ENCODE measurements at regions not wholly inside any gene's neighbourhood (a gene's known extent, or its start where the extent isn't known, plus 50 kb on each side); places are given as distances from the start of the nearest gene placed in this dataset.

- TF ChIP-seq DZIP1 (CRISPR knock-in tag; IDR thresholded peaks at IDR 0.05) (no peak), ZBTB44 (CRISPR knock-in tag; IDR thresholded peaks at IDR 0.05) (no peak; the same call in 1 of the 2 replicates), FOXP4 (CRISPR knock-in tag; IDR thresholded peaks at IDR 0.05) (peak; percentile 99), SIN3B (IDR thresholded peaks at IDR 0.05; ENCODE audit: low read length) (no peak), ZSCAN5A (CRISPR knock-in tag; IDR thresholded peaks at IDR 0.05; ENCODE audit: borderline replicate concordance) (no peak), ZNF746 (CRISPR knock-in tag; IDR thresholded peaks at IDR 0.05) (no peak), ZNF558 (CRISPR knock-in tag; IDR thresholded peaks at IDR 0.05; ENCODE audit: borderline replicate concordance) (no peak), ZSCAN12 (CRISPR knock-in tag; IDR thresholded peaks at IDR 0.05) (no peak), ZNF30 (CRISPR knock-in tag; IDR thresholded peaks at IDR 0.05) (no peak), KLF16 (CRISPR knock-in tag; IDR thresholded peaks at IDR 0.05) (peak in 1 of 2 experiments; percentile 88; a peak in 2 of 4 replicates), KLF12 (CRISPR knock-in tag; IDR thresholded peaks at IDR 0.05; ENCODE audit: borderline replicate concordance) (no peak), ZNF547 (CRISPR knock-in tag; IDR thresholded peaks at IDR 0.05) (no peak), ZNF75D (CRISPR knock-in tag; IDR thresholded peaks at IDR 0.05; ENCODE audit: borderline replicate concordance) (no peak), KLF6 (CRISPR knock-in tag; IDR thresholded peaks at IDR 0.05) (peak; percentile 39; the same call in 1 of the 2 replicates), ZNF446 (CRISPR knock-in tag; IDR thresholded peaks at IDR 0.05) (no peak), NFYC (CRISPR knock-in tag; IDR thresholded peaks at IDR 0.05) (no peak), SYNCRIP (IDR thresholded peaks at IDR 0.05; ENCODE audit: insufficient read depth, low read depth, low read length) (no peak), ATM (IDR thresholded peaks at IDR 0.05; ENCODE audit: borderline replicate concordance) (no peak), ZNF251 (CRISPR knock-in tag; IDR thresholded peaks at IDR 0.05) (no peak), TOE1 (CRISPR knock-in tag; IDR thresholded peaks at IDR 0.05) (no peak), THAP8 (CRISPR knock-in tag; IDR thresholded peaks at IDR 0.05; ENCODE audit: borderline replicate concordance) (no peak), ISX (CRISPR knock-in tag; conservative IDR thresholded peaks at IDR 0.05) (no peak)
Measured at GRCh38 chr14:22333422-22334274, 255.4 kb downstream of the DAD1 start (continued).

All from HepG2 (cell line).